Osteoblast (primary cell): ENCODE measurements at regions not wholly inside any gene's neighbourhood (a gene's known extent, or its start where the extent isn't known, plus 50 kb on each side); places are given as distances from the start of the nearest gene placed in this dataset.

Source experiments
- DNase-seq: peaks from one replicate; pipeline ENCODE4 v3.0.0; 2011; ENCODE audit warnings: low spot score, mixed read lengths; ENCODE audit not compliant: insufficient read length; ENCODE audit errors: missing footprints
- H2AFZ ChIP-seq: 2 replicates; pipeline ENCODE4 v1.6.0; 2011; ENCODE audit warnings: mild to moderate bottlenecking, low read length
- H3K27ac ChIP-seq: 2 replicates; pipeline ENCODE4 v1.5.1; 2011; ENCODE audit warnings: mild to moderate bottlenecking, low read depth, low read length, moderate library complexity
- H3K27me3 ChIP-seq: 2 replicates; pipeline ENCODE4 v1.6.0; 2012; ENCODE audit warnings: mild to moderate bottlenecking, control low read depth, inconsistent platforms, low read length, moderate library complexity; ENCODE audit not compliant: insufficient read depth
- H3K36me3 ChIP-seq: 2 replicates; pipeline ENCODE4 v1.5.1; 2011; ENCODE audit warnings: mild to moderate bottlenecking, low read length, control low read depth, moderate library complexity; ENCODE audit not compliant: insufficient read depth
- H3K4me1 ChIP-seq: 2 replicates; pipeline ENCODE4 v1.5.1; 2011; ENCODE audit warnings: mild to moderate bottlenecking, low read length, control low read depth, moderate library complexity; ENCODE audit not compliant: insufficient read depth
- H3K4me2 ChIP-seq: 2 replicates; pipeline ENCODE4 v1.6.0; 2011; ENCODE audit warnings: mild to moderate bottlenecking, low read length; ENCODE audit not compliant: insufficient read depth
- H3K4me3 ChIP-seq: fragments of 200-600 bp; sonication (generic); 3 replicates; pipeline ENCODE4 v1.5.1; 2012; ENCODE audit warnings: mild to moderate bottlenecking, low read length, inconsistent platforms; ENCODE audit not compliant: insufficient read depth
- H3K79me2 ChIP-seq: 2 replicates; pipeline ENCODE4 v1.6.0; 2012; ENCODE audit warnings: mild to moderate bottlenecking, low read length, control low read depth, inconsistent platforms; ENCODE audit not compliant: insufficient read depth
- H3K9me3 ChIP-seq: 2 replicates; pipeline ENCODE4 v1.5.1; 2011; ENCODE audit warnings: low read depth, low read length, control low read depth
- H4K20me1 ChIP-seq: 2 replicates; pipeline ENCODE4 v1.6.0; 2012; ENCODE audit warnings: mild to moderate bottlenecking, low read length, control low read depth; ENCODE audit not compliant: insufficient read depth
- CTCF ChIP-seq: IDR thresholded peaks from 2 replicates; pipeline ENCODE4 v1.5.1; 2011; ENCODE audit warnings: mild to moderate bottlenecking, low read depth, low read length, moderate library complexity; ENCODE audit errors: extremely low read depth

- Histone ChIP-seq H3K27me3 (no peaks in the 10 kb centered on the region), H3K4me2 (no peak overlapping the region), H3K36me3 (no peaks in the 10 kb centered on the region), H4K20me1 (no peaks in the 10 kb centered on the region), H3K79me2 (no peaks in the 10 kb centered on the region), H3K27ac (no peak overlapping the region), H2AFZ (no peak overlapping the region), H3K9me3 (no peaks in the 10 kb centered on the region), H3K4me1 (no peaks in the 10 kb centered on the region), H3K4me3 (no peak overlapping the region)
- DNase-seq, result no peak
- no peak for TF ChIP-seq CTCF
These were observed 552.5 kb downstream of the BCKDHB start for GRCh38 chr6:80658926-80659325.

GRCh38 chr6:80647156-80647555 lies 540.7 kb downstream of the BCKDHB start:
- Histone ChIP-seq H3K27me3 (no peaks in the 10 kb centered on the region), H3K4me3 (no peak overlapping the region), H3K4me2 (no peak overlapping the region), H3K9me3 (no peaks in the 10 kb centered on the region), H3K36me3 (no peaks in the 10 kb centered on the region), H2AFZ (peak overlapping the region; percentile 15), H4K20me1 (no peaks in the 10 kb centered on the region), H3K27ac (no peak overlapping the region), H3K4me1 (peaks cover 3% of the 10 kb centered on the region), H3K79me2 (no peaks in the 10 kb centered on the region)
- TF ChIP-seq CTCF, result no peak
- DNase-seq, result no peak

GRCh38 chr6:80643881-80644280 lies 537.4 kb downstream of the BCKDHB start:
- H3K79me2 ChIP-seq, result no peaks in the 10 kb centered on the region
- H3K4me1 ChIP-seq, result peaks cover 16% of the 10 kb centered on the region
- H3K36me3 ChIP-seq, result no peaks in the 10 kb centered on the region
- no peaks in the 10 kb centered on the region for H3K27me3 ChIP-seq
- no peak for DNase-seq
- no peak overlapping the region for H3K4me2 ChIP-seq
- TF ChIP-seq CTCF, result no peak
- H2AFZ ChIP-seq, result no peak overlapping the region
- H3K9me3 ChIP-seq, result no peaks in the 10 kb centered on the region
- H3K27ac ChIP-seq, result no peak overlapping the region
- H3K4me3 ChIP-seq, result no peak overlapping the region
- no peaks in the 10 kb centered on the region for H4K20me1 ChIP-seq

- no peak overlapping the region for H3K4me3 ChIP-seq
- no peaks in the 10 kb centered on the region for H3K36me3 ChIP-seq
- H3K4me1 ChIP-seq, result peaks cover 28% of the 10 kb centered on the region
- no peaks in the 10 kb centered on the region for H3K9me3 ChIP-seq
- no peaks in the 10 kb centered on the region for H4K20me1 ChIP-seq
- H3K79me2 ChIP-seq, result no peaks in the 10 kb centered on the region
- no peak for TF ChIP-seq CTCF
- H2AFZ ChIP-seq, result no peak overlapping the region
- H3K27ac ChIP-seq, result peak overlapping the region; percentile 85
- H3K4me2 ChIP-seq, result peak overlapping the region; percentile 35
- H3K27me3 ChIP-seq, result no peaks in the 10 kb centered on the region
- no peak for DNase-seq
These were observed 536.0 kb downstream of the BCKDHB start for GRCh38 chr6:80642452-80642851.
